IPS DF 6.9 (cell line): ENCODE measurements at regions not wholly inside any gene's neighbourhood (a gene's known extent, or its start where the extent isn't known, plus 50 kb on each side); places are given as distances from the start of the nearest gene placed in this dataset.
"Not testable (repeated sequence)": the region's sequence is repeated elsewhere in the genome, so short reads cannot be mapped to it uniquely, and the experiment has no call there.

Source experiments
- DNase-seq: peaks from one replicate; pipeline ENCODE4 v3.0.0-alpha.2; 2013; ENCODE audit warnings: low read depth, low spot score
- H3K27ac ChIP-seq: one replicate; pipeline ENCODE4 v1.5.1; 2013; ENCODE audit warnings: low read length, control low read depth
- H3K27me3 ChIP-seq: 2 replicates; pipeline ENCODE4 v1.6.1; 2013; ENCODE audit warnings: mild to moderate bottlenecking, low read length; ENCODE audit not compliant: control insufficient read depth, insufficient read depth
- H3K36me3 ChIP-seq: 2 replicates; pipeline ENCODE4 v1.6.1; 2013; ENCODE audit warnings: low read length; ENCODE audit not compliant: control insufficient read depth, insufficient read depth
- H3K4me1 ChIP-seq: 2 replicates; pipeline ENCODE4 v1.6.1; 2013; ENCODE audit warnings: low read length; ENCODE audit not compliant: control insufficient read depth, insufficient read depth
- H3K4me3 ChIP-seq: 2 replicates; pipeline ENCODE4 v1.5.1; 2013; ENCODE audit warnings: mild to moderate bottlenecking, low read length
- H3K9me3 ChIP-seq: 2 replicates; pipeline ENCODE4 v1.6.1; 2013; ENCODE audit warnings: low read length, inconsistent platforms; ENCODE audit not compliant: control insufficient read depth, insufficient read depth
- WGBS: extraction: QIAGEN DNeasy Blood & Tissue Kit; methylation state at CpG from one replicate; pipeline ENCODE4 v1.1.7; 2013; ENCODE audit warnings: mixed read lengths, missing lambda C conversion rate; ENCODE audit not compliant: insufficient read length, insufficient coverage; 5-methylcytosine and 5-hydroxymethylcytosine counted together

- no peak for DNase-seq
- Histone ChIP-seq H3K36me3 (no peaks in the 10 kb centered on the region), H3K27me3 (no peaks in the 10 kb centered on the region), H3K4me3 (no peak overlapping the region), H3K4me1 (no peaks in the 10 kb centered on the region), H3K27ac (no peak overlapping the region), H3K9me3 (no peaks in the 10 kb centered on the region)
- no CpG with 5 or more reads among the region's 6 CpGs for WGBS
Observed at GRCh38 chr7:65800890-65801341, 72.0 kb upstream of the VKORC1L1 start.

GRCh38 chr7:65804887-65805286, 68.0 kb upstream of the VKORC1L1 start:
- WGBS: no CpG with 5 or more reads among the region's 4 CpGs

GRCh38 chr7:65807067-65807466, 65.8 kb upstream of the VKORC1L1 start:
- not testable (repeated sequence) for H3K27ac ChIP-seq, H3K4me3 ChIP-seq, H3K9me3 ChIP-seq, H3K27me3 ChIP-seq, H3K36me3 ChIP-seq, H3K4me1 ChIP-seq, DNase-seq
- no CpG with 5 or more reads among the region's 5 CpGs for WGBS

More at GRCh38 chr7:65804887-65805286, 68.0 kb upstream of the VKORC1L1 start:
- no peaks in the 10 kb centered on the region for H3K9me3 ChIP-seq
- H3K36me3 ChIP-seq: no peaks in the 10 kb centered on the region
- no peak for DNase-seq
- H3K27me3 ChIP-seq: no peaks in the 10 kb centered on the region
- no peaks in the 10 kb centered on the region for H3K4me1 ChIP-seq
- H3K27ac ChIP-seq: no peak overlapping the region
- no peak overlapping the region for H3K4me3 ChIP-seq

- H3K27ac ChIP-seq: no peak overlapping the region
- H3K4me3 ChIP-seq: no peak overlapping the region
- WGBS: no CpG with 5 or more reads among the region's 6 CpGs
Observed at GRCh38 chr7:65809259-65809981, 63.5 kb upstream of the VKORC1L1 start.

GRCh38 chr7:65809982-65810288, 62.9 kb upstream of the VKORC1L1 start:
- WGBS: no CpG with 5 or more reads among the region's 3 CpGs
- DNase-seq: no peak
- H3K27ac ChIP-seq: no peak overlapping the region
- H3K27me3 ChIP-seq: no peaks in the 10 kb centered on the region
- no peaks in the 10 kb centered on the region for H3K4me1 ChIP-seq
- H3K4me3 ChIP-seq: no peak overlapping the region
- H3K9me3 ChIP-seq: no peaks in the 10 kb centered on the region
- H3K36me3 ChIP-seq: no peaks in the 10 kb centered on the region

More at GRCh38 chr7:65809259-65809981, 63.5 kb upstream of the VKORC1L1 start:
- Histone ChIP-seq H3K4me1 (no peaks in the 10 kb centered on the region), H3K9me3 (no peaks in the 10 kb centered on the region), H3K36me3 (no peaks in the 10 kb centered on the region), H3K27me3 (no peaks in the 10 kb centered on the region)
- no peak for DNase-seq

GRCh38 chr7:65812281-65812680, 60.6 kb upstream of the VKORC1L1 start:
- Histone ChIP-seq H3K27me3 (no peaks in the 10 kb centered on the region), H3K9me3 (no peaks in the 10 kb centered on the region), H3K4me3 (no peak overlapping the region), H3K27ac (no peak overlapping the region), H3K36me3 (no peaks in the 10 kb centered on the region), H3K4me1 (no peaks in the 10 kb centered on the region)
- no CpG with 5 or more reads among the region's 5 CpGs for WGBS
- DNase-seq: no peak

- DNase-seq, H3K9me3 ChIP-seq, H3K27me3 ChIP-seq, H3K4me1 ChIP-seq, H3K27ac ChIP-seq, H3K36me3 ChIP-seq, H3K4me3 ChIP-seq: not testable (repeated sequence)
- no CpG with 5 or more reads among the region's 3 CpGs for WGBS
Observed at GRCh38 chr7:65814556-65815167, 58.2 kb upstream of the VKORC1L1 start.

- Histone ChIP-seq H3K27me3 (no peaks in the 10 kb centered on the region), H3K27ac (no peak overlapping the region), H3K4me3 (no peak overlapping the region), H3K9me3 (no peaks in the 10 kb centered on the region), H3K4me1 (no peaks in the 10 kb centered on the region), H3K36me3 (no peaks in the 10 kb centered on the region)
- DNase-seq: no peak
- no CpG with 5 or more reads among the region's 4 CpGs for WGBS
Observed at GRCh38 chr7:65820287-65820950, 52.5 kb upstream of the VKORC1L1 start.
